ENCODE measurements at regions not wholly inside any gene's neighbourhood (a gene's known extent, or its start where the extent isn't known, plus 50 kb on each side); places are given as distances from the start of the nearest gene placed in this dataset.
"Not testable (repeated sequence)": the region's sequence is repeated elsewhere in the genome, so short reads cannot be mapped to it uniquely, and the experiment has no call there.

DNA sequence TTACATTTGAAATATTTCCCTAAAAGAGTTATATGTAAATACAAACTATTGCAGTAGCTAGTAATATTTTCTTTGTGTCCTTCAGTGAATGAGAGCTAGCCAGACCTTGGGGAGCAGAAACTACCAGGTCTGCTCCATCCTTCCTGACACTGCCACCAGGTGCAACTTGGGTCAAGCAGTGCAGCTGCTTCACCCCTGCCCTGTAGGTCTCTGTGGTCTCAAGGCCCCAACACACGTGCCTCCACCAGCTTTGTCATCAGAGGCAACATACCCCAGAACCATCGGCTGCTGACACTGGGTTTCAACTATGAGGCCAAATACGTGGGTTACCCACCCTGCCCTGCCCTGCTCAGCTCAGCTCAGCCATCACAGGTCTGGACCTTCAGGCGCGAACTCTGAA is 181.6 kb downstream of the FCRL5 start:
- TF ChIP-seq, protein P1, sequence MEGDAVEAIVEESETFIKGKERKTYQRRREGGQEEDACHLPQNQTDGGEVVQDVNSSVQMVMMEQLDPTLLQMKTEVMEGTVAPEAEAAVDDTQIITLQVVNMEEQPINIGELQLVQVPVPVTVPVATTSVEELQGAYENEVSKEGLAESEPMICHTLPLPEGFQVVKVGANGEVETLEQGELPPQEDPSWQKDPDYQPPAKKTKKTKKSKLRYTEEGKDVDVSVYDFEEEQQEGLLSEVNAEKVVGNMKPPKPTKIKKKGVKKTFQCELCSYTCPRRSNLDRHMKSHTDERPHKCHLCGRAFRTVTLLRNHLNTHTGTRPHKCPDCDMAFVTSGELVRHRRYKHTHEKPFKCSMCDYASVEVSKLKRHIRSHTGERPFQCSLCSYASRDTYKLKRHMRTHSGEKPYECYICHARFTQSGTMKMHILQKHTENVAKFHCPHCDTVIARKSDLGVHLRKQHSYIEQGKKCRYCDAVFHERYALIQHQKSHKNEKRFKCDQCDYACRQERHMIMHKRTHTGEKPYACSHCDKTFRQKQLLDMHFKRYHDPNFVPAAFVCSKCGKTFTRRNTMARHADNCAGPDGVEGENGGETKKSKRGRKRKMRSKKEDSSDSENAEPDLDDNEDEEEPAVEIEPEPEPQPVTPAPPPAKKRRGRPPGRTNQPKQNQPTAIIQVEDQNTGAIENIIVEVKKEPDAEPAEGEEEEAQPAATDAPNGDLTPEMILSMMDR (IDR thresholded peaks at IDR 0.05; ENCODE audit: low read depth, low read length, missing control alignments): no peak
- H3K4me3 ChIP-seq (ENCODE audit: low read depth, low read length): no peak overlapping the region
- no peak for DNase-seq (ENCODE audit: low read depth)

DNA sequence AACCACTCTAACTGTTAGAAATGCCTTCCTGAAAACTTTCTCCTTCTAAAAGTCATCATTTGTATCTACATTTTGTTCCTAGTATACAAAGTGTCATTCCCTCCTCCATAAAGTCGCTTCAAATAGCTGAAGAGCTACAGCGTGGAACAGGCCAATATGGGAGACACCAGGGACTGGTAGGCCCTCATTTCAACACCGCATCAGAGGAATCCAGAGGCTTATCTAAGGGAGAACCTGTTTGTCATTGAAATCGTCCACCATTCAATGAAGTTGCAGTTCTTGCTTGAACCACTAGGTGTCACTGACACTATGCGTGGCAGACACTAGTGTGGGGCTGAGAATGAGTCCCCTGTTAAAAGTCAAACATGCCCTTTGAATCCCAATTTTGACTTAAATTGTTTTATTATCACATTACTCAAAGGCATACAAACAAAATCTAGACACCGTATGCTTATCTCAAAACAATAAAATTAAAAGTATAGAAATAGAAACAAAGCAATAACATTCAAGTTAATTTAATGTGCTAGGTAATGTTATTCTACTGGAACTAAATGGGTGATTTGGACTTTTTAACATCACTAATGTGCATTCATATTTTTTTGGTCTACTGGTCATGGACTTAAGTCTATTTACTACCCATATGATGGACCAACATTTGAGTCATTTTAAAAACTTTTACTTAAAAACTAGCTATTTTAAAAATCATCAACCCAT is 182.3 kb downstream of the FCRL5 start:
- no peak for DNase-seq (ENCODE audit: low read depth)
- TF ChIP-seq, protein P1 (IDR thresholded peaks at IDR 0.05; ENCODE audit: low read depth, low read length, missing control alignments): peak; percentile 82
- no peak overlapping the region for H3K4me3 ChIP-seq (ENCODE audit: low read depth, low read length)

DNA sequence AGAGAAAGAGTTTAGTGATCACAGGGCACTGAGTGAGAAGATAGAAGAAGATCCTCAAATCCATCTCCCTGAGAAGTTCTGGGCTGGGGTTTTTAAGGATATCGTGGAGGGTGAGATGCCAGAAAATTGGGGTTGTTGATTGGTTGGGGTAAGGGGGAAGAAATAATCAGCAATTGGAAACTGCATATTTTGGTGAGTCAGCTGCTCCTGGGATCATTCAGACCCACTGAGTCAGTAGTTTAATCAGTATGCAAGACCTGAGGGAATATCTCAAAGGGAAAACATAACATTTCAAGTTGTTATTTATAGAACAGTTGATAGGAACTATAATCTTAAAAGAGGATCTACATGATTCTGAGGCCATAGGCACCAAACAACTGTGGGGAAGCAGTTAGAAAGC is 183.4 kb downstream of the FCRL5 start:
- H3K4me3 ChIP-seq (ENCODE audit: low read depth, low read length): not testable (repeated sequence)

DNA sequence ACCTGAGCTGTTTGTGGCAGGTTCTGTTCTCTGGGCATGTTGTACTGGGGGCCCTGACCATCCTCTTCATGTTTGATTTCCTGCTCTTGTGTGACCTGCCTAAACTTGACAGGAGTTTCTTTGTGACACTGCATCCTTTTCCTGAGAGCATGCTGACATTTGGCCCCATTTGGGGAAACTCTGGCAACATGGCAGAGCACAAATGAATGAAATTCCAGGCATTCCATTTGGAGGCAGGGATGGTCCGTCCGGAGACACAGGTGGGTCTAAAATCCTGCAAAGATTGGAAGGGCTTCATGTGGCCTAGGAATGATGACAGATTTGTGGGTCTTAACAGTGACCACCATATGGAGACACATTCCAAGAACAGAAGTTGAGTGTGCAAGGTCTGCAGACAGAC is 184.0 kb downstream of the FCRL5 start:
- DNase-seq (ENCODE audit: low read depth): no peak
- H3K4me3 ChIP-seq (ENCODE audit: low read depth, low read length): no peak overlapping the region
- TF ChIP-seq, protein P1 (IDR thresholded peaks at IDR 0.05; ENCODE audit: low read depth, low read length, missing control alignments): no peak

More for the DNA sequence above, 183.4 kb downstream of the FCRL5 start:
- DNase-seq (ENCODE audit: low read depth): not testable (repeated sequence)

DNA sequence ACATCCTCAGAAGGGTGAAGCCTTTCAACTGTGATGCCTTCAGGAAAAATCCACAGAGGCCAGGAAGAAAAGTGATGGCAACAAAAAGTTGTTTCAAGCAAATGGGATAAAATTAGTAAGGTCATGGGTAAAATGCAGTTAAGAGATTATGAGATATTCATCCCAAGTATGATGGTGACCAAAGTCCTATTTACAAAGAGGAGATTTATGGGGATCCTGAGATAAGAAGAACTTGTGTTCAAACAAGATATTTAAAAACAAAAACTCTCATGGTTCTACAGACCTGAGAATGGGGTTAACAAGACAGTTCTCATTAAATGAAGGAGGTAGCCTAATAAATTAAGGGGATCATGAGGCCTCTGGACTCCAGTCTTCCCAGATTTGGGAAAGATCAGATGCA is 184.4 kb downstream of the FCRL5 start:
- DNase-seq (ENCODE audit: low read depth): no peak
- no peak overlapping the region for H3K4me3 ChIP-seq (ENCODE audit: low read depth, low read length)
- TF ChIP-seq, protein P1 (IDR thresholded peaks at IDR 0.05; ENCODE audit: low read depth, low read length, missing control alignments): no peak

DNA sequence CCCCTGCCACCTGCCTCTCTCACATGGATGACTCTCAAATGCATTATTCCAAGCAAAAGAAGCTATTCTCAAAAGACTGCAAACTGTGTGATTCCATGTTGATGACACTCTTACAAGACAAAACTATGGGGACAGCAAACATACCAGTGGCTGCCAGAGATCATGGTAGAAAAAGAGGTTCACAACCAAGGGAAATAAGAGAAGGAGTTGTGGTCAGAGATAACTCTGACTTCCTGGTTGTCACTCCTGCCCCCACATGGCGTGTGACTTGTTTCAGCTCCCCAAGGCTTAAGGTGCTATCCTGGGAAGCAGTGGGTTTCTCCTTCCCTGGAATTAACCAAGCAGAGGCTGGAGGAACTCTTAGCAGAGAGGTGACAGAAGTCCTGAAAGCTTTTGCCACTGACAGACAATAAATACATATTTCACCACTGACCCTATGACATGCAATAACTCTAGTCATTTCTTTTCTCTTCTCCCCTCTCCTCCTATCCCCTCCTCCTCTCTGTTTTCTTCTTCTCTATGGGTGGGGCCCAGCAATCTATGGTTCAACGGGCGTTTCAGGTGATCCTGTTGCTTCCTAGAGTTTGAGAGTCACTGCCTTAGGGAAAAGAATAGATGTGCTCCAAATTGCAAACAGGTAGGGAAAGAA is 185.1 kb downstream of the FCRL5 start:
- no peak overlapping the region for H3K4me3 ChIP-seq (ENCODE audit: low read depth, low read length)
- TF ChIP-seq, protein P1 (IDR thresholded peaks at IDR 0.05; ENCODE audit: low read depth, low read length, missing control alignments): no peak
- DNase-seq (ENCODE audit: low read depth): no peak

DNA sequence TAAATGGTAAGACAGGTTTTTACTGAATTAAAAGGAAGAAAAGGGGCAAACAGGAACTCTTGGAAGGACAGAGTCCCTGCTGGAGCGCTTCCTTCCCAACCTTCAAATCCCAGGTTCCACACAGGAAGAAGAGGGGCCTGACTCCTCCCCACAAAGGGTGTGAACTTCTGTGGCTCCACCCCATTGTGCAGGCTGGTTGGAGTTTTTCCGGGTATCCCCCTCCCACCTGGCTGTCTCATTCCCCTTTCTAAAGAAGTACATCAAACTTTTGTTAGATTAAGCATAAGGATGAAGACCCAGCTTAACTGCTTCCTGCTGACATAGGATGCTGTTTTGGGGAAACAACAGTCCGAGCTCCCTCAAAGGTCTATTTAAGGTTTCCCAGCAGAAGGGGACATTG is 187.7 kb downstream of the FCRL5 start:
- TF ChIP-seq, protein P1 (IDR thresholded peaks at IDR 0.05; ENCODE audit: low read depth, low read length, missing control alignments): no peak
- DNase-seq (ENCODE audit: low read depth): no peak
- H3K4me3 ChIP-seq (ENCODE audit: low read depth, low read length): no peak overlapping the region
